T-helper 1 cell treated with Interleukin-12 subunit alpha and Interleukin-12 subunit beta and Interleukin-4 antibody, amounts not matched to agents 30 ng/mL and 1 ng/mL, for 36 hours (primary cell): ENCODE measurements at regions not wholly inside any gene's neighbourhood (a gene's known extent, or its start where the extent isn't known, plus 50 kb on each side); places are given as distances from the start of the nearest gene placed in this dataset.

Experiments used
- intact Hi-C: fragments of 100-400 bp; cut with micrococcal nuclease; formaldehyde crosslinking; loops from one replicate; pipeline ENCODE4 v1.15.1; 2024

- intact Hi-C loops: no loop called here
Observed at GRCh38 chr5:135249658-135250057, 149.4 kb downstream of the MACROH2A1 start.

- intact Hi-C loops: no loop called here
Observed at GRCh38 chr5:135248801-135249231, 150.2 kb downstream of the MACROH2A1 start.

GRCh38 chr5:135246923-135247795 is 151.9 kb downstream of the MACROH2A1 start:
- intact Hi-C loops: no loop called here

- intact Hi-C loops: no loop called here
Observed at GRCh38 chr5:135246605-135246922, 152.5 kb downstream of the MACROH2A1 start.

GRCh38 chr5:135245521-135246499 is 153.2 kb downstream of the MACROH2A1 start:
- intact Hi-C loops: no loop called here

GRCh38 chr5:135244620-135245021 is 154.4 kb downstream of the MACROH2A1 start:
- intact Hi-C loops: no loop called here

- intact Hi-C loops: no loop called here
Observed at GRCh38 chr5:135243556-135244285, 155.3 kb downstream of the MACROH2A1 start.

GRCh38 chr5:135242866-135243555 is 156.0 kb downstream of the MACROH2A1 start:
- intact Hi-C loops: no loop called here

- intact Hi-C loops: no loop called here
Observed at GRCh38 chr5:135242021-135242865, 156.8 kb downstream of the MACROH2A1 start.

- intact Hi-C loops: no loop called here
Observed at GRCh38 chr5:135241536-135241935, 157.5 kb downstream of the MACROH2A1 start.

GRCh38 chr5:135240781-135241360 is 158.2 kb downstream of the MACROH2A1 start:
- intact Hi-C loops: no loop called here

GRCh38 chr5:135240283-135240633 is 158.8 kb downstream of the MACROH2A1 start:
- intact Hi-C loops: no loop called here

- intact Hi-C loops: no loop called here
Observed at GRCh38 chr5:135239453-135240282, 159.4 kb downstream of the MACROH2A1 start.

- intact Hi-C loops: no loop called here
Observed at GRCh38 chr5:135238622-135239452, 160.2 kb downstream of the MACROH2A1 start.

GRCh38 chr5:135237748-135238103 is 161.3 kb downstream of the MACROH2A1 start:
- intact Hi-C loops: no loop called here

GRCh38 chr5:135236908-135237747 is 161.9 kb downstream of the MACROH2A1 start:
- intact Hi-C loops: no loop called here
